SK-N-SH treated with all-trans-retinoic acid at 6 μM for 48 hours (cell line): ENCODE measurements at regions not wholly inside any gene's neighbourhood (a gene's known extent, or its start where the extent isn't known, plus 50 kb on each side); places are given as distances from the start of the nearest gene placed in this dataset.

Experiments
- ATAC-seq: fragments of 200-7000 bp; cut with Tn5 transposase; 3 replicates; pipeline ENCODE4 v1.9.1; 2020; ENCODE audit warnings: mild to moderate bottlenecking, moderate library complexity
- ARNTL ChIP-seq: fragments of 450-650 bp; formaldehyde crosslinking; IDR thresholded peaks from 2 replicates; pipeline ENCODE4 v1.5.0; 2020; ENCODE audit warnings: low read depth, mild to moderate bottlenecking, moderate library complexity, borderline replicate concordance
- BACH2 ChIP-seq: fragments of 250-450 bp; sonication (Bioruptor Pico); IDR thresholded peaks from 2 replicates; pipeline ENCODE4 v1.9.0; 2021; ENCODE audit warnings: mild to moderate bottlenecking, borderline replicate concordance
- CSDC2 ChIP-seq: fragments of 250-450 bp; sonication (Bioruptor Pico); IDR thresholded peaks from 2 replicates; pipeline ENCODE4 v1.5.0; 2020; ENCODE audit warnings: mild to moderate bottlenecking, moderate library complexity
- ESRRG ChIP-seq: fragments of 250-450 bp; sonication (Bioruptor Pico); IDR thresholded peaks from 2 replicates; pipeline ENCODE4 v1.6.1; 2021; ENCODE audit warnings: mild to moderate bottlenecking
- ISL1 ChIP-seq: fragments of 250-450 bp; sonication (Bioruptor Pico); IDR thresholded peaks from 2 replicates; pipeline ENCODE4 v2.1.2; 2022; ENCODE audit warnings: mild to moderate bottlenecking, moderate library complexity
- OSR1 ChIP-seq: fragments of 250-450 bp; sonication (Bioruptor Pico); IDR thresholded peaks from 2 replicates; pipeline ENCODE4 v1.8.0; 2022; ENCODE audit warnings: moderate library complexity, mild to moderate bottlenecking, inconsistent platforms
- PPARA ChIP-seq: fragments of 250-450 bp; sonication (Bioruptor Pico); IDR thresholded peaks from 2 replicates; pipeline ENCODE4 v1.5.0; 2020; ENCODE audit warnings: mild to moderate bottlenecking, borderline replicate concordance
- RARB ChIP-seq: fragments of 250-450 bp; sonication (Bioruptor Pico); IDR thresholded peaks from 2 replicates; pipeline ENCODE4 v1.8.0; 2021; ENCODE audit warnings: mild to moderate bottlenecking, moderate library complexity
- SNAI2 ChIP-seq: fragments of 250-450 bp; sonication (Bioruptor Pico); IDR thresholded peaks from 2 replicates; pipeline ENCODE4 v1.5.0; 2020; ENCODE audit warnings: mild to moderate bottlenecking, moderate library complexity
- TCF4 ChIP-seq: fragments of 250-450 bp; sonication (Bioruptor Pico); IDR thresholded peaks from 2 replicates; pipeline ENCODE4 v1.8.0; 2021; ENCODE audit warnings: mild to moderate bottlenecking, moderate library complexity, borderline replicate concordance
- TOX ChIP-seq: fragments of 250-450 bp; sonication (Bioruptor Pico); IDR thresholded peaks from 2 replicates; pipeline ENCODE4 v1.8.0; 2021; ENCODE audit warnings: mild to moderate bottlenecking, moderate library complexity, borderline replicate concordance
- ZC3H10 ChIP-seq: fragments of 250-450 bp; sonication (Bioruptor Pico); IDR thresholded peaks from 2 replicates; pipeline ENCODE4 v1.5.1; 2021; ENCODE audit warnings: mild to moderate bottlenecking, moderate library complexity
- ZFP3 ChIP-seq: fragments of 250-450 bp; sonication (Bioruptor Pico); IDR thresholded peaks from 2 replicates; pipeline ENCODE4 v1.5.0; 2020; ENCODE audit warnings: mild to moderate bottlenecking, moderate library complexity
- ZFP30 ChIP-seq: fragments of 450-650 bp; formaldehyde crosslinking; IDR thresholded peaks from 2 replicates; pipeline ENCODE4 v1.5.0; 2022; ENCODE audit warnings: mild to moderate bottlenecking, moderate library complexity
- ZNF70 ChIP-seq: fragments of 450-650 bp; formaldehyde crosslinking; IDR thresholded peaks from 2 replicates; pipeline ENCODE4 v1.5.0; 2020; ENCODE audit warnings: mild to moderate bottlenecking, moderate library complexity
- TF ChIP-seq, protein P1 (sequence below): fragments of 250-450 bp; sonication (Bioruptor Pico); IDR thresholded peaks from 2 replicates; pipeline ENCODE4 v1.8.0; 2020; ENCODE audit warnings: mild to moderate bottlenecking, moderate library complexity, borderline replicate concordance
- TF ChIP-seq, protein P2 (sequence below): fragments of 250-450 bp; sonication (Bioruptor Pico); IDR thresholded peaks from 2 replicates; pipeline ENCODE4 v1.5.1; 2021; ENCODE audit warnings: mild to moderate bottlenecking, moderate library complexity
- TF ChIP-seq, protein P3 (sequence below): fragments of 250-450 bp; sonication (Bioruptor Pico); IDR thresholded peaks from 2 replicates; pipeline ENCODE4 v1.8.0; 2021; ENCODE audit warnings: low read depth, mild to moderate bottlenecking, moderate library complexity, borderline replicate concordance
- TF ChIP-seq, protein P4 (sequence below): fragments of 250-450 bp; sonication (Bioruptor Pico); IDR thresholded peaks from 2 replicates; pipeline ENCODE4 v1.5.1; 2020; ENCODE audit warnings: low read depth, mild to moderate bottlenecking, moderate library complexity
- TF ChIP-seq, protein P5 (sequence below): fragments of 250-450 bp; sonication (Bioruptor Pico); IDR thresholded peaks from 2 replicates; pipeline ENCODE4 v1.5.0; 2020; ENCODE audit warnings: mild to moderate bottlenecking, moderate library complexity

DNA sequence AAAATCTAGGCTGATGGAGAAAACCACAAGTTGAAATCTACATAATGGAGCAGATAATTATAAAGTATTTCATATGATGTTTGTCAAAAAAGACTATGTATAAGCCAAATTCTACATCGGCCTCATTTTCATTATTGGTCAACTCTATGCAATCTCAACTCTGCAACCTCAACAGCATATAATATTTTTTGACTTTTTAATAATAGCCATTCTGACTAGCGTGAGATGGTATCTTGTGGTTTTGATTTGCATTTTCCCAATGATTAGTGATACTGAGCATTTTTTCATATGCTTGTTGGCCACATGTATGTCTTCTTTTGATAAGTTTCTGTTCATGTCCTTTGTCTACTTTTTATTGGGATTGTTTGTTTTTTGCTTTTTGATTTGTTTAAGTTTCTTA lies 496.1 kb upstream of the SLC39A10 start:
- ATAC-seq, result no peak
- TF ChIP-seq ZNF70 (CRISPR knock-in tag) (no peak), SNAI2 (no peak), CSDC2 (CRISPR knock-in tag) (no peak), ZFP3 (CRISPR knock-in tag) (no peak)
- TF ChIP-seq, protein P1, sequence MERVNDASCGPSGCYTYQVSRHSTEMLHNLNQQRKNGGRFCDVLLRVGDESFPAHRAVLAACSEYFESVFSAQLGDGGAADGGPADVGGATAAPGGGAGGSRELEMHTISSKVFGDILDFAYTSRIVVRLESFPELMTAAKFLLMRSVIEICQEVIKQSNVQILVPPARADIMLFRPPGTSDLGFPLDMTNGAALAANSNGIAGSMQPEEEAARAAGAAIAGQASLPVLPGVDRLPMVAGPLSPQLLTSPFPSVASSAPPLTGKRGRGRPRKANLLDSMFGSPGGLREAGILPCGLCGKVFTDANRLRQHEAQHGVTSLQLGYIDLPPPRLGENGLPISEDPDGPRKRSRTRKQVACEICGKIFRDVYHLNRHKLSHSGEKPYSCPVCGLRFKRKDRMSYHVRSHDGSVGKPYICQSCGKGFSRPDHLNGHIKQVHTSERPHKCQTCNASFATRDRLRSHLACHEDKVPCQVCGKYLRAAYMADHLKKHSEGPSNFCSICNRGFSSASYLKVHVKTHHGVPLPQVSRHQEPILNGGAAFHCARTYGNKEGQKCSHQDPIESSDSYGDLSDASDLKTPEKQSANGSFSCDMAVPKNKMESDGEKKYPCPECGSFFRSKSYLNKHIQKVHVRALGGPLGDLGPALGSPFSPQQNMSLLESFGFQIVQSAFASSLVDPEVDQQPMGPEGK, result no peak
- TF ChIP-seq, protein P2, sequence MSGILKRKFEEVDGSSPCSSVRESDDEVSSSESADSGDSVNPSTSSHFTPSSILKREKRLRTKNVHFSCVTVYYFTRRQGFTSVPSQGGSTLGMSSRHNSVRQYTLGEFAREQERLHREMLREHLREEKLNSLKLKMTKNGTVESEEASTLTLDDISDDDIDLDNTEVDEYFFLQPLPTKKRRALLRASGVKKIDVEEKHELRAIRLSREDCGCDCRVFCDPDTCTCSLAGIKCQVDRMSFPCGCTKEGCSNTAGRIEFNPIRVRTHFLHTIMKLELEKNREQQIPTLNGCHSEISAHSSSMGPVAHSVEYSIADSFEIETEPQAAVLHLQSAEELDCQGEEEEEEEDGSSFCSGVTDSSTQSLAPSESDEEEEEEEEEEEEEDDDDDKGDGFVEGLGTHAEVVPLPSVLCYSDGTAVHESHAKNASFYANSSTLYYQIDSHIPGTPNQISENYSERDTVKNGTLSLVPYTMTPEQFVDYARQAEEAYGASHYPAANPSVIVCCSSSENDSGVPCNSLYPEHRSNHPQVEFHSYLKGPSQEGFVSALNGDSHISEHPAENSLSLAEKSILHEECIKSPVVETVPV (CRISPR knock-in tag), result no peak
- TF ChIP-seq, protein P3, sequence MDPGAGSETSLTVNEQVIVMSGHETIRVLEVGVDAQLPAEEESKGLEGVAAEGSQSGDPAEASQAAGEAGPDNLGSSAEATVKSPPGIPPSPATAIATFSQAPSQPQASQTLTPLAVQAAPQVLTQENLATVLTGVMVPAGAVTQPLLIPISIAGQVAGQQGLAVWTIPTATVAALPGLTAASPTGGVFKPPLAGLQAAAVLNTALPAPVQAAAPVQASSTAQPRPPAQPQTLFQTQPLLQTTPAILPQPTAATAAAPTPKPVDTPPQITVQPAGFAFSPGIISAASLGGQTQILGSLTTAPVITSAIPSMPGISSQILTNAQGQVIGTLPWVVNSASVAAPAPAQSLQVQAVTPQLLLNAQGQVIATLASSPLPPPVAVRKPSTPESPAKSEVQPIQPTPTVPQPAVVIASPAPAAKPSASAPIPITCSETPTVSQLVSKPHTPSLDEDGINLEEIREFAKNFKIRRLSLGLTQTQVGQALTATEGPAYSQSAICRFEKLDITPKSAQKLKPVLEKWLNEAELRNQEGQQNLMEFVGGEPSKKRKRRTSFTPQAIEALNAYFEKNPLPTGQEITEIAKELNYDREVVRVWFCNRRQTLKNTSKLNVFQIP (CRISPR knock-in tag), result no peak
- TF ChIP-seq, all 23 proteins: peak for 0

DNA sequence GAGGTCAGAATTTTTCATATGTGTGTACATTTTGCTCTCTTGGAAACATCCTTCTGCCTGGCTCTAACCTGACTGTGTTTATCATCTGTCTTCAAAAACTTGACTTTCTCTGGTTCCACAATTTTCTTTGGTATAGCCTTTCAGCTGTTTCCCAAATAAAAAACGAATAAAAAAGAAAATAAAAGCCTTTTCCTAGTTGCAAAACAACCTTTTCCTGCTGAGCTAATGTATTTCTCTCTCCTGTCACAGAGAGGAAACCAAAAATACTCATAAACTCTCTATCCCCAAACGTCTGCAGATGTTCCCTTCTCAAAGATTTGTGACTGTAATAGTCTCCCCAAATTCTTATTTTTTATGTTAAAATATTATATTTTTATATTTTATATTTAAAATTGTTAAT lies 505.3 kb upstream of the SLC39A10 start:
- ATAC-seq, result no peak
- no peak for TF ChIP-seq TOX (CRISPR knock-in tag)

DNA sequence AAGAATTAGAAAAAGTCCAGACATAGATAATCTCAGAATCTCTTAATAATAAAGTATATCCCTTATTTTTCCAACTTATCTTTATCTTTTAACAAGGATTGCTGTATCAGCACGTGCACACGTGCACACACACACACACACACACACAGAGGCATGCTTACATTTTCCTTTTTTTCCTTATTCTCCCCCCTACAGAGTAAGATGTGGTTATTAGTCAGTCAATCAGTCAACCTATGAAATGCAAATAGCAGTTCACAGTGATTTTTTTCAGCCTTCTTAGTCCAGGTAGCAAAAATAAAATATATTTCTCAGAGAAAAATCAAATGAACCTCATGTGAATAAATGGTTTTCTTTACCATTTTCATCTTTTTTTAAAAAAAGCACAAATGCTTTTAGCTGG lies 506.2 kb upstream of the SLC39A10 start:
- ATAC-seq, result no peak
- TF ChIP-seq, protein P4, sequence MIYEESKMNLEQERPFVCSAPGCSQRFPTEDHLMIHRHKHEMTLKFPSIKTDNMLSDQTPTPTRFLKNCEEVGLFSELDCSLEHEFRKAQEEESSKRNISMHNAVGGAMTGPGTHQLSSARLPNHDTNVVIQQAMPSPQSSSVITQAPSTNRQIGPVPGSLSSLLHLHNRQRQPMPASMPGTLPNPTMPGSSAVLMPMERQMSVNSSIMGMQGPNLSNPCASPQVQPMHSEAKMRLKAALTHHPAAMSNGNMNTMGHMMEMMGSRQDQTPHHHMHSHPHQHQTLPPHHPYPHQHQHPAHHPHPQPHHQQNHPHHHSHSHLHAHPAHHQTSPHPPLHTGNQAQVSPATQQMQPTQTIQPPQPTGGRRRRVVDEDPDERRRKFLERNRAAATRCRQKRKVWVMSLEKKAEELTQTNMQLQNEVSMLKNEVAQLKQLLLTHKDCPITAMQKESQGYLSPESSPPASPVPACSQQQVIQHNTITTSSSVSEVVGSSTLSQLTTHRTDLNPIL (CRISPR knock-in tag), result no peak
- TF ChIP-seq, protein P1, result no peak
- TF ChIP-seq, protein P3 (CRISPR knock-in tag), result no peak
- TF ChIP-seq ZNF70 (CRISPR knock-in tag) (no peak), ESRRG (CRISPR knock-in tag) (no peak), TCF4 (CRISPR knock-in tag) (no peak), ISL1 (CRISPR knock-in tag) (no peak), RARB (CRISPR knock-in tag) (no peak), ARNTL (CRISPR knock-in tag) (no peak), ZFP3 (CRISPR knock-in tag) (no peak)
- TF ChIP-seq, protein P2 (CRISPR knock-in tag), result no peak

DNA sequence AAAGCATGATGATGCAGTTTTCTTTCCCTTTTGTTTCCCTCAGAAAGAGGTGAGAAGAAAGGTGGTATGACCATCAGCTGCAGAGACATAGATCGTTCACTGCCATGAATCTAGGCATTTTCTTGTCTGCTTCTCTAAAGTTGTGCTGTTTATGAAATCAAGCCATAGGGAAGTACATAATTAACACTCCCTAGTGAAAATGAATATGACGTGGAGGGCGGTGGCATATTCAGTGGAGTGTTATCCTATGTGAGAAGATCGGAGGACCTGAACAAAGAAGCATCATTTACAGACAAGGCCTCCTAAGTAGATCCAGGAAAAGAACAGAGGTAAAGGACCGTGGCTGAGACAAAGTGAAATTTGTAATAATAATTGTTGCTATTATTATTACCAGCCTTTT lies 509.0 kb upstream of the SLC39A10 start:
- ATAC-seq, result no peak
- TF ChIP-seq ZFP30 (CRISPR knock-in tag) (no peak), RARB (CRISPR knock-in tag) (no peak), BACH2 (CRISPR knock-in tag) (no peak), ZC3H10 (CRISPR knock-in tag) (no peak), ZNF70 (CRISPR knock-in tag) (no peak), TOX (CRISPR knock-in tag) (no peak), CSDC2 (CRISPR knock-in tag) (no peak), ESRRG (CRISPR knock-in tag) (no peak), SNAI2 (no peak), ZFP3 (CRISPR knock-in tag) (no peak), OSR1 (CRISPR knock-in tag) (no peak), PPARA (CRISPR knock-in tag) (no peak)
- TF ChIP-seq, protein P5, sequence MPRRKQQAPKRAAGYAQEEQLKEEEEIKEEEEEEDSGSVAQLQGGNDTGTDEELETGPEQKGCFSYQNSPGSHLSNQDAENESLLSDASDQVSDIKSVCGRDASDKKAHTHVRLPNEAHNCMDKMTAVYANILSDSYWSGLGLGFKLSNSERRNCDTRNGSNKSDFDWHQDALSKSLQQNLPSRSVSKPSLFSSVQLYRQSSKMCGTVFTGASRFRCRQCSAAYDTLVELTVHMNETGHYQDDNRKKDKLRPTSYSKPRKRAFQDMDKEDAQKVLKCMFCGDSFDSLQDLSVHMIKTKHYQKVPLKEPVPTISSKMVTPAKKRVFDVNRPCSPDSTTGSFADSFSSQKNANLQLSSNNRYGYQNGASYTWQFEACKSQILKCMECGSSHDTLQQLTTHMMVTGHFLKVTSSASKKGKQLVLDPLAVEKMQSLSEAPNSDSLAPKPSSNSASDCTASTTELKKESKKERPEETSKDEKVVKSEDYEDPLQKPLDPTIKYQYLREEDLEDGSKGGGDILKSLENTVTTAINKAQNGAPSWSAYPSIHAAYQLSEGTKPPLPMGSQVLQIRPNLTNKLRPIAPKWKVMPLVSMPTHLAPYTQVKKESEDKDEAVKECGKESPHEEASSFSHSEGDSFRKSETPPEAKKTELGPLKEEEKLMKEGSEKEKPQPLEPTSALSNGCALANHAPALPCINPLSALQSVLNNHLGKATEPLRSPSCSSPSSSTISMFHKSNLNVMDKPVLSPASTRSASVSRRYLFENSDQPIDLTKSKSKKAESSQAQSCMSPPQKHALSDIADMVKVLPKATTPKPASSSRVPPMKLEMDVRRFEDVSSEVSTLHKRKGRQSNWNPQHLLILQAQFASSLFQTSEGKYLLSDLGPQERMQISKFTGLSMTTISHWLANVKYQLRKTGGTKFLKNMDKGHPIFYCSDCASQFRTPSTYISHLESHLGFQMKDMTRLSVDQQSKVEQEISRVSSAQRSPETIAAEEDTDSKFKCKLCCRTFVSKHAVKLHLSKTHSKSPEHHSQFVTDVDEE, result no peak
